Neural cell (in vitro differentiated cells): ENCODE measurements at regions not wholly inside any gene's neighbourhood (a gene's known extent, or its start where the extent isn't known, plus 50 kb on each side); places are given as distances from the start of the nearest gene placed in this dataset.

Source experiments
- H2AFZ ChIP-seq: fragments of 200-600, 300-800 bp; sonication (generic), shearing (Covaris generic); 2 replicates; pipeline ENCODE4 v1.6.0; 2014; ENCODE audit warnings: low read depth, mild to moderate bottlenecking, antibody characterized with exemption, low read length, moderate library complexity
- H3F3A ChIP-seq: fragments of 200-600 bp; shearing (Covaris generic); 2 replicates; pipeline ENCODE4 v1.6.1; 2016; ENCODE audit warnings: mild to moderate bottlenecking, moderate library complexity, mixed read lengths, antibody characterized with exemption, low read length; ENCODE audit not compliant: insufficient read depth, poor library complexity, severe bottlenecking
- H3K27ac ChIP-seq: fragments of 200-600, 300-800 bp; sonication (generic), shearing (Covaris generic); 2 replicates; pipeline ENCODE4 v1.5.1; 2014; ENCODE audit warnings: mild to moderate bottlenecking, low read length, moderate library complexity
- H3K27me3 ChIP-seq: fragments of 300-800, 200-600 bp; sonication (generic), shearing (Covaris generic); 2 replicates; pipeline ENCODE4 v1.6.0; 2014; ENCODE audit warnings: mild to moderate bottlenecking, low read depth, low read length, moderate library complexity; ENCODE audit not compliant: insufficient read depth
- H3K36me3 ChIP-seq: fragments of 300-800, 200-600 bp; sonication (generic), shearing (Covaris generic); 2 replicates; pipeline ENCODE4 v1.5.1; 2014; ENCODE audit warnings: mild to moderate bottlenecking, antibody characterized with exemption, low read length, moderate library complexity; ENCODE audit not compliant: insufficient read depth
- H3K4me2 ChIP-seq: fragments of 300-800, 200-600 bp; sonication (generic), shearing (Covaris generic); 2 replicates; pipeline ENCODE4 v1.6.0; 2014; ENCODE audit warnings: mild to moderate bottlenecking, low read length
- H3K4me3 ChIP-seq: fragments of 300-800, 200-600 bp; sonication (generic), shearing (Covaris generic); 2 replicates; pipeline ENCODE4 v1.5.1; 2014; ENCODE audit warnings: mild to moderate bottlenecking, low read length, moderate library complexity
- H3K79me2 ChIP-seq: fragments of 200-600 bp; shearing (Covaris generic); replicated peaks from 2 replicates; pipeline ENCODE4 v1.6.0; 2014; ENCODE audit warnings: mild to moderate bottlenecking, low read length, moderate library complexity; ENCODE audit not compliant: insufficient read depth
- H3K9ac ChIP-seq: fragments of 300-800, 200-600 bp; sonication (generic), shearing (Covaris generic); 2 replicates; pipeline ENCODE4 v1.6.1; 2016; ENCODE audit warnings: mild to moderate bottlenecking, low read length, mixed read lengths
- H3K9me2 ChIP-seq: fragments of 200-600 bp; shearing (Covaris generic); 2 replicates; pipeline ENCODE4 v1.6.1; 2016; ENCODE audit warnings: mild to moderate bottlenecking, low read length, mixed read lengths; ENCODE audit not compliant: insufficient read depth
- H3K9me3 ChIP-seq: fragments of 200-600, 300-800 bp; sonication (generic), shearing (Covaris generic); 2 replicates; pipeline ENCODE4 v1.6.1; 2016; ENCODE audit warnings: mild to moderate bottlenecking, mixed run types, low read length, moderate library complexity, mixed read lengths
- H4K20me1 ChIP-seq: fragments of 200-600 bp; shearing (Covaris generic); 2 replicates; pipeline ENCODE4 v1.6.1; 2016; ENCODE audit warnings: mild to moderate bottlenecking, mixed run types; ENCODE audit not compliant: insufficient read depth
- CTCF ChIP-seq: fragments of 450-650 bp; IDR thresholded peaks from 2 replicates; pipeline ENCODE4 v1.5.1; 2014; ENCODE audit warnings: antibody characterized with exemption, mild to moderate bottlenecking, moderate library complexity; ENCODE audit not compliant: poor library complexity, severe bottlenecking
- EP300 ChIP-seq: fragments of 450-650 bp; conservative IDR thresholded peaks from 2 replicates; pipeline ENCODE4 v1.6.1; 2014; ENCODE audit warnings: antibody characterized with exemption, mild to moderate bottlenecking, moderate library complexity; ENCODE audit not compliant: poor library complexity, severe bottlenecking
- EZH2 ChIP-seq: fragments of 200-600, 300-800 bp; shearing (Covaris generic), sonication (generic); IDR thresholded peaks from 2 replicates; pipeline ENCODE4 v1.6.1; 2014; ENCODE audit warnings: antibody characterized with exemption, low read length, borderline replicate concordance, mild to moderate bottlenecking; ENCODE audit not compliant: insufficient read depth, poor library complexity, severe bottlenecking
- MXI1 ChIP-seq: fragments of 450-650 bp; conservative IDR thresholded peaks from 2 replicates; pipeline ENCODE4 v1.6.1; 2014; ENCODE audit warnings: antibody characterized with exemption, mild to moderate bottlenecking; ENCODE audit not compliant: poor library complexity, severe bottlenecking
- POLR2AphosphoS5 ChIP-seq: IDR thresholded peaks from 2 replicates; pipeline ENCODE4 v1.6.1; 2012
- RAD21 ChIP-seq: fragments of 450-650 bp; conservative IDR thresholded peaks from 2 replicates; pipeline ENCODE4 v1.6.1; 2014; ENCODE audit warnings: antibody characterized with exemption, mild to moderate bottlenecking, moderate library complexity
- REST ChIP-seq: IDR thresholded peaks from 2 replicates; pipeline ENCODE4 v1.6.1; 2012; ENCODE audit warnings: borderline replicate concordance
- SMC3 ChIP-seq: fragments of 450-650 bp; conservative IDR thresholded peaks from 2 replicates; pipeline ENCODE4 v1.6.1; 2014; ENCODE audit warnings: antibody characterized with exemption, mild to moderate bottlenecking, moderate library complexity; ENCODE audit not compliant: poor library complexity
- TAF1 ChIP-seq: IDR thresholded peaks from 2 replicates; pipeline ENCODE4 v1.6.1; 2012; ENCODE audit warnings: low read depth

GRCh38 chr7:155195939-155196523 lies 101.6 kb upstream of the INSIG1 start:
- no peak overlapping the region for H3K4me2 ChIP-seq
- no peaks in the 10 kb centered on the region for H3K79me2 ChIP-seq
- H3K36me3 ChIP-seq: no peaks in the 10 kb centered on the region
- H2AFZ ChIP-seq: no peak overlapping the region
- no peaks in the 10 kb centered on the region for H3K9me2 ChIP-seq
- no peaks in the 10 kb centered on the region for H3K27me3 ChIP-seq
- H3K9me3 ChIP-seq: peaks cover 3% of the 10 kb centered on the region
- H4K20me1 ChIP-seq: no peaks in the 10 kb centered on the region
- H3K4me3 ChIP-seq: no peak overlapping the region
- H3K9ac ChIP-seq: no peak overlapping the region
- no peak overlapping the region for H3K27ac ChIP-seq
- TF ChIP-seq POLR2AphosphoS5: no peak
- TF ChIP-seq EP300: no peak
- TF ChIP-seq SMC3: no peak
- no peak for TF ChIP-seq TAF1
- TF ChIP-seq MXI1: no peak
- TF ChIP-seq REST: no peak
- TF ChIP-seq CTCF: no peak
- TF ChIP-seq RAD21: no peak
- no peak for TF ChIP-seq EZH2
- H3F3A ChIP-seq: no peaks in the 10 kb centered on the region

- Histone ChIP-seq H3K79me2 (no peaks in the 10 kb centered on the region), H3K36me3 (no peaks in the 10 kb centered on the region), H3K9ac (no peak overlapping the region), H3K9me3 (peaks cover 3% of the 10 kb centered on the region), H3F3A (no peaks in the 10 kb centered on the region), H3K27me3 (no peaks in the 10 kb centered on the region), H3K4me2 (no peak overlapping the region), H3K9me2 (no peaks in the 10 kb centered on the region), H3K4me3 (no peak overlapping the region), H3K27ac (no peak overlapping the region), H4K20me1 (no peaks in the 10 kb centered on the region), H2AFZ (no peak overlapping the region)
- no peak for TF ChIP-seq TAF1
- TF ChIP-seq MXI1: no peak
- no peak for TF ChIP-seq SMC3
- TF ChIP-seq EZH2: no peak
- TF ChIP-seq EP300: no peak
- TF ChIP-seq RAD21: no peak
- no peak for TF ChIP-seq REST
- TF ChIP-seq POLR2AphosphoS5: no peak
- no peak for TF ChIP-seq CTCF
Observed at GRCh38 chr7:155198196-155198892, 99.3 kb upstream of the INSIG1 start.
